HG03378 (cell line): ENCODE measurements at regions not wholly inside any gene's neighbourhood (a gene's known extent, or its start where the extent isn't known, plus 50 kb on each side); places are given as distances from the start of the nearest gene placed in this dataset.

ENCODE experiments used
- ATAC-seq: cut with Tn5 transposase; IDR thresholded peaks from one replicate; pipeline ENCODE4 v1.9.1; 2021; ENCODE audit warnings: mild to moderate bottlenecking, moderate library complexity; ENCODE audit not compliant: unreplicated experiment

- no peak for ATAC-seq
Observed at GRCh38 chr4:144302704-144303536, 162.4 kb upstream of the GYPA start.

GRCh38 chr4:144304025-144304424, 163.5 kb upstream of the GYPA start:
- no peak for ATAC-seq

GRCh38 chr4:144310535-144310934, 170.0 kb upstream of the GYPA start:
- ATAC-seq = no peak

- ATAC-seq = no peak
Observed at GRCh38 chr4:144313370-144313769, 172.9 kb upstream of the GYPA start.

GRCh38 chr4:144316869-144317268, 176.4 kb upstream of the GYPA start:
- ATAC-seq = no peak

- no peak for ATAC-seq
Observed at GRCh38 chr4:144318797-144319196, 178.3 kb upstream of the GYPA start.

GRCh38 chr4:144336633-144337032, 196.1 kb upstream of the GYPA start:
- ATAC-seq = no peak

- ATAC-seq = no peak
Observed at GRCh38 chr4:144338148-144338547, 197.6 kb upstream of the GYPA start.

GRCh38 chr4:144338834-144339233, 198.3 kb upstream of the GYPA start:
- no peak for ATAC-seq

- ATAC-seq = no peak
Observed at GRCh38 chr4:144340931-144341330, 200.4 kb upstream of the GYPA start.

GRCh38 chr4:144342949-144343760, 202.6 kb upstream of the GYPA start:
- no peak for ATAC-seq

- no peak for ATAC-seq
Observed at GRCh38 chr4:144347121-144347520, 206.6 kb upstream of the GYPA start.

- ATAC-seq = no peak
Observed at GRCh38 chr4:144350706-144351105, 210.2 kb upstream of the GYPA start.

GRCh38 chr4:144351306-144351705, 210.8 kb upstream of the GYPA start:
- no peak for ATAC-seq

- no peak for ATAC-seq
Observed at GRCh38 chr4:144353292-144353691, 212.8 kb upstream of the GYPA start.

GRCh38 chr4:144355811-144356757, 215.6 kb upstream of the GYPA start:
- ATAC-seq = peak; percentile 99

- no peak for ATAC-seq
Observed at GRCh38 chr4:144356941-144357381, 216.4 kb upstream of the GYPA start.

GRCh38 chr4:144357975-144358374, 217.5 kb upstream of the GYPA start:
- ATAC-seq = peak; percentile 36

- ATAC-seq = no peak
Observed at GRCh38 chr4:144360146-144360793, 219.8 kb upstream of the GYPA start.

GRCh38 chr4:144362366-144362765, 221.8 kb upstream of the GYPA start:
- no peak for ATAC-seq
